ENCODE measurements at regions not wholly inside any gene's neighbourhood (a gene's known extent, or its start where the extent isn't known, plus 50 kb on each side); places are given as distances from the start of the nearest gene placed in this dataset.

DNA sequence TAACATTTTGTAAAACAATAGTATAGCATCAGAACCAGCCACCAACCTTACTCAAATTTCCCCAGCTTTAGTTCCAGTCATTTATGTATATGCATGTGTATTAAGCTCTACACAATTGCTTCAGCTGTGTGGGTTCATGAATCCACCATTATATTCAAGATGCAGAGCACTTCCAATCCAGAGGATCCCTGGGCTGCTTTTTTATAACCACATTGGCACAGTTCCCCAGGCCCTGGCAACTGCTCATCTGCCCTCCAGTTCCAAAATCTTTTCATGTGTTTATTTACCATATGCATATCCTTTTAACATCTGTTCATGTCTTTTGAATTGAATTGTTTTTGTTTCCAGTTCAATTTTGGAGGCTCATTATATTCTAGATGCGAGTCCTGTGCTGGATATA, 482.9 kb upstream of the HS6ST1 start:
- Histone ChIP-seq H3K9ac (ENCODE audit: insufficient read depth, low read depth, low read length) (no peak overlapping the region), H3K79me2 (ENCODE audit: insufficient read depth, low read length) (no peaks in the 10 kb centered on the region), H3K4me3 (replicated peaks in 1 of 3; ENCODE audit: insufficient read depth in 1 of 3, low read depth in 2 of 3, low read length in 3 of 3) (no peak overlapping the region), H3K27me3 (ENCODE audit: control insufficient read depth in 1 of 2, insufficient read depth in 2 of 2, low read length in 2 of 2) (peaks cover 0 to 6% of the 10 kb centered on the region in 2 experiments; a peak in 1 of 5 replicates), H3K36me3 (replicated peaks in 1 of 2; ENCODE audit: control insufficient read depth in 1 of 2, insufficient read depth in 2 of 2, low read length in 2 of 2) (no peaks in the 10 kb centered on the region), H3K27ac (ENCODE audit: extremely low read length, insufficient read depth, low read length) (no peak overlapping the region), H4K20me1 (ENCODE audit: insufficient read depth, low read length) (no peaks in the 10 kb centered on the region), H3K4me1 (ENCODE audit: insufficient read depth, low read length) (no peaks in the 10 kb centered on the region), H2AFZ (ENCODE audit: low read length) (no peak overlapping the region), H3K9me3 (ENCODE audit: low read length) (no peaks in the 10 kb centered on the region), H3K4me2 (ENCODE audit: low read depth, low read length) (no peak overlapping the region)
- TF ChIP-seq ZNF557 (CRISPR knock-in tag; IDR thresholded peaks at IDR 0.05) (no peak), KDM1A (CRISPR knock-in tag; IDR thresholded peaks at IDR 0.05) (no peak), POGK (CRISPR knock-in tag; conservative IDR thresholded peaks at IDR 0.05) (no peak), FOSL1 (CRISPR knock-in tag; IDR thresholded peaks at IDR 0.05; ENCODE audit: borderline replicate concordance) (no peak), ZNF431 (CRISPR knock-in tag; IDR thresholded peaks at IDR 0.05; ENCODE audit: borderline replicate concordance, low read depth) (no peak), SIN3B (IDR thresholded peaks at IDR 0.05; ENCODE audit: low read length) (no peak), HOXA5 (CRISPR knock-in tag; IDR thresholded peaks at IDR 0.05) (no peak), SIX1 (CRISPR knock-in tag; IDR thresholded peaks at IDR 0.05; ENCODE audit: borderline replicate concordance) (no peak), KAT8 (CRISPR knock-in tag; IDR thresholded peaks at IDR 0.05) (no peak), POLR2G (IDR thresholded peaks at IDR 0.05; ENCODE audit: low read depth, low read length) (no peak)
- DNase-seq (ENCODE audit: low spot score) (no peak), ATAC-seq (no peak), FAIRE-seq (no peak)
- intact Hi-C loops (cut with micrococcal nuclease; ENCODE audit: unreplicated experiment) = no loop called here
- in situ Hi-C loops (cut with HindIII; ENCODE audit: extremely low pct_ligation_motif_present, low pct_unique_long_range_greater_than_20kb) = no loop called here
- CTCF ChIA-PET (ENCODE audit: low intra/inter-chr PET ratio, low total read pairs) = no interaction called here
- POLR2A ChIA-PET = no interaction called here
- no TSS peak for BruUV-seq (replicated peaks)
- whole genome bisulfite sequencing (ENCODE audit: low lambda C conversion rate) = 0% methylated on average over 1 of the region's 1 CpG
